Parathyroid adenoma (tissue), 2 donors: ENCODE measurements at regions not wholly inside any gene's neighbourhood (a gene's known extent, or its start where the extent isn't known, plus 50 kb on each side); places are given as distances from the start of the nearest gene placed in this dataset.
"Not testable (repeated sequence)": the region's sequence is repeated elsewhere in the genome, so short reads cannot be mapped to it uniquely, and the experiment has no call there.

Experiments used
- H2AFZ ChIP-seq: fragments of 300-600 bp; sonication (generic); one replicate; pipeline ENCODE4 v1.7.0; 2017; ENCODE audit warnings: antibody characterized with exemption, mild to moderate bottlenecking
- H3K27ac ChIP-seq: fragments of 300-600 bp; sonication (generic); one replicate; pipeline ENCODE4 v1.7.0; 2017
- H3K27me3 ChIP-seq: fragments of 300-600 bp; sonication (generic); one replicate; pipeline ENCODE4 v1.7.0; 2017; ENCODE audit warnings: low read length; ENCODE audit not compliant: control insufficient read depth, insufficient read depth
- H3K36me3 ChIP-seq: fragments of 300-600 bp; sonication (generic); one replicate; pipeline ENCODE4 v1.7.0; 2017; ENCODE audit warnings: low read length; ENCODE audit not compliant: control insufficient read depth, insufficient read depth
- H3K4me1 ChIP-seq: fragments of 300-600 bp; sonication (generic); one replicate; pipeline ENCODE4 v1.7.0; 2017; ENCODE audit warnings: control low read depth
- H3K4me2 ChIP-seq: fragments of 300-600 bp; sonication (generic); one replicate; pipeline ENCODE4 v1.7.0; 2017; ENCODE audit warnings: low read length
- H3K4me3 ChIP-seq: fragments of 300-600 bp; sonication (generic); one replicate; pipeline ENCODE4 v1.7.0; 2017; ENCODE audit warnings: low read depth, low read length
- H3K79me2 ChIP-seq: fragments of 300-600 bp; sonication (generic); one replicate; pipeline ENCODE4 v1.7.0; 2017; ENCODE audit warnings: control low read depth
- H3K9ac ChIP-seq: fragments of 300-600 bp; sonication (generic); one replicate; pipeline ENCODE4 v1.7.0; 2017; ENCODE audit warnings: mild to moderate bottlenecking
- H3K9me3 ChIP-seq: fragments of 300-600 bp; sonication (generic); one replicate; pipeline ENCODE4 v1.7.0; 2017; ENCODE audit warnings: low read length; ENCODE audit not compliant: control insufficient read depth
- CTCF ChIP-seq: fragments of 300-600 bp; sonication (generic); IDR thresholded peaks from one replicate; pipeline ENCODE4 v1.7.0; 2017; ENCODE audit warnings: antibody characterized with exemption, mild to moderate bottlenecking
- donor health status: primary hyperparathyroidism.

- H3K4me3 ChIP-seq, H3K9me3 ChIP-seq, H3K27ac ChIP-seq, H3K36me3 ChIP-seq, H3K79me2 ChIP-seq, H2AFZ ChIP-seq, H3K27me3 ChIP-seq, H3K9ac ChIP-seq, H3K4me1 ChIP-seq, H3K4me2 ChIP-seq: not testable (repeated sequence)
Observed at GRCh38 chr1:220475608-220476007, 52.3 kb upstream of the MARK1 start.

GRCh38 chr1:220475141-220475540, 52.8 kb upstream of the MARK1 start:
- H2AFZ ChIP-seq, H3K27ac ChIP-seq, H3K4me2 ChIP-seq, H3K9ac ChIP-seq, H3K79me2 ChIP-seq, H3K36me3 ChIP-seq, H3K4me3 ChIP-seq, H3K27me3 ChIP-seq, H3K4me1 ChIP-seq, H3K9me3 ChIP-seq: not testable (repeated sequence)

- H3K36me3 ChIP-seq = no peaks in the 10 kb centered on the region
- H2AFZ ChIP-seq = no peak overlapping the region
- H3K4me3 ChIP-seq = no peak overlapping the region
- H3K27ac ChIP-seq = no peak overlapping the region
- H3K4me1 ChIP-seq = no peaks in the 10 kb centered on the region
- H3K9me3 ChIP-seq = no peaks in the 10 kb centered on the region
- H3K27me3 ChIP-seq = no peaks in the 10 kb centered on the region
- TF ChIP-seq CTCF = no peak
- H3K9ac ChIP-seq = no peak overlapping the region
- H3K79me2 ChIP-seq = no peaks in the 10 kb centered on the region
- H3K4me2 ChIP-seq = no peak overlapping the region
Observed at GRCh38 chr1:220473440-220473839, 54.5 kb upstream of the MARK1 start.

- no peak overlapping the region for H2AFZ ChIP-seq
- H3K9me3 ChIP-seq = no peaks in the 10 kb centered on the region
- no peaks in the 10 kb centered on the region for H3K79me2 ChIP-seq
- H3K27me3 ChIP-seq = no peaks in the 10 kb centered on the region
- no peak for TF ChIP-seq CTCF
- no peaks in the 10 kb centered on the region for H3K4me1 ChIP-seq
- H3K4me3 ChIP-seq = no peak overlapping the region
- H3K27ac ChIP-seq = no peak overlapping the region
- no peak overlapping the region for H3K4me2 ChIP-seq
- no peak overlapping the region for H3K9ac ChIP-seq
- no peaks in the 10 kb centered on the region for H3K36me3 ChIP-seq
Observed at GRCh38 chr1:220462752-220463151, 65.2 kb upstream of the MARK1 start.

GRCh38 chr1:220458936-220459335, 69.0 kb upstream of the MARK1 start:
- Histone ChIP-seq H3K9ac (no peak overlapping the region), H3K79me2 (no peaks in the 10 kb centered on the region), H3K9me3 (no peaks in the 10 kb centered on the region), H3K4me1 (no peaks in the 10 kb centered on the region), H3K27ac (no peak overlapping the region), H3K36me3 (no peaks in the 10 kb centered on the region), H2AFZ (no peak overlapping the region), H3K27me3 (no peaks in the 10 kb centered on the region), H3K4me3 (no peak overlapping the region), H3K4me2 (no peak overlapping the region)
- no peak for TF ChIP-seq CTCF

GRCh38 chr1:220457957-220458609, 69.9 kb upstream of the MARK1 start:
- no peaks in the 10 kb centered on the region for H3K27me3 ChIP-seq
- no peak for TF ChIP-seq CTCF
- H3K79me2 ChIP-seq = no peaks in the 10 kb centered on the region
- no peaks in the 10 kb centered on the region for H3K36me3 ChIP-seq
- no peaks in the 10 kb centered on the region for H3K4me1 ChIP-seq
- no peak overlapping the region for H3K4me3 ChIP-seq
- H3K9me3 ChIP-seq = no peaks in the 10 kb centered on the region
- H2AFZ ChIP-seq = no peak overlapping the region
- H3K4me2 ChIP-seq = no peak overlapping the region
- no peak overlapping the region for H3K27ac ChIP-seq
- H3K9ac ChIP-seq = no peak overlapping the region
